ENCODE measurements at regions not wholly inside any gene's neighbourhood (a gene's known extent, or its start where the extent isn't known, plus 50 kb on each side); places are given as distances from the start of the nearest gene placed in this dataset.

GRCh38 chr2:223669453-223670225 lies 67.5 kb upstream of the SCG2 start:
- Histone ChIP-seq H3K4me3 (ENCODE audit: severe bottlenecking) (no peak overlapping the region), H3K36me3 (ENCODE audit: low read depth) (no peaks in the 10 kb centered on the region), H3K27ac (ENCODE audit: poor library complexity, severe bottlenecking) (no peak overlapping the region), H3K4me1 (ENCODE audit: insufficient read depth, poor library complexity, severe bottlenecking) (no peaks in the 10 kb centered on the region), H3K9me3 (ENCODE audit: severe bottlenecking) (no peaks in the 10 kb centered on the region), H3K27me3 (ENCODE audit: insufficient read depth, poor library complexity, severe bottlenecking) (no peaks in the 10 kb centered on the region)
- DNase-seq (ENCODE audit: low spot score) (no peak), ATAC-seq (ENCODE audit: low read depth) (no peak)
- TF ChIP-seq CTCF (IDR thresholded peaks at IDR 0.05; ENCODE audit: poor library complexity, severe bottlenecking): no peak

GRCh38 chr2:223668302-223668998 lies 66.3 kb upstream of the SCG2 start:
- no peak for DNase-seq (ENCODE audit: low spot score)

GRCh38 chr2:223654384-223654915 lies 52.3 kb upstream of the SCG2 start:
- Histone ChIP-seq H3K36me3 (ENCODE audit: low read depth) (no peaks in the 10 kb centered on the region), H3K9me3 (ENCODE audit: severe bottlenecking) (no peaks in the 10 kb centered on the region), H3K27me3 (ENCODE audit: insufficient read depth, poor library complexity, severe bottlenecking) (no peaks in the 10 kb centered on the region), H3K27ac (ENCODE audit: poor library complexity, severe bottlenecking) (no peak overlapping the region), H3K4me3 (ENCODE audit: severe bottlenecking) (no peak overlapping the region), H3K4me1 (ENCODE audit: insufficient read depth, poor library complexity, severe bottlenecking) (no peaks in the 10 kb centered on the region)
- TF ChIP-seq CTCF (IDR thresholded peaks at IDR 0.05; ENCODE audit: poor library complexity, severe bottlenecking): no peak
- no peak for ATAC-seq (ENCODE audit: low read depth)
- DNase-seq (ENCODE audit: low spot score): no peak

More at GRCh38 chr2:223668302-223668998, 66.3 kb upstream of the SCG2 start:
- no peaks in the 10 kb centered on the region for H3K27me3 ChIP-seq (ENCODE audit: insufficient read depth, poor library complexity, severe bottlenecking)
- TF ChIP-seq CTCF (IDR thresholded peaks at IDR 0.05; ENCODE audit: poor library complexity, severe bottlenecking): no peak
- H3K4me3 ChIP-seq (ENCODE audit: severe bottlenecking): no peak overlapping the region
- no peak for ATAC-seq (ENCODE audit: low read depth)
- no peaks in the 10 kb centered on the region for H3K4me1 ChIP-seq (ENCODE audit: insufficient read depth, poor library complexity, severe bottlenecking)
- no peaks in the 10 kb centered on the region for H3K36me3 ChIP-seq (ENCODE audit: low read depth)
- H3K9me3 ChIP-seq (ENCODE audit: severe bottlenecking): no peaks in the 10 kb centered on the region
- no peak overlapping the region for H3K27ac ChIP-seq (ENCODE audit: poor library complexity, severe bottlenecking)

GRCh38 chr2:223652902-223653301 lies 50.7 kb upstream of the SCG2 start:
- Histone ChIP-seq H3K27ac (ENCODE audit: poor library complexity, severe bottlenecking) (no peak overlapping the region), H3K4me3 (ENCODE audit: severe bottlenecking) (no peak overlapping the region), H3K36me3 (ENCODE audit: low read depth) (no peaks in the 10 kb centered on the region), H3K27me3 (ENCODE audit: insufficient read depth, poor library complexity, severe bottlenecking) (no peaks in the 10 kb centered on the region), H3K9me3 (ENCODE audit: severe bottlenecking) (no peaks in the 10 kb centered on the region), H3K4me1 (ENCODE audit: insufficient read depth, poor library complexity, severe bottlenecking) (no peaks in the 10 kb centered on the region)
- DNase-seq (ENCODE audit: low spot score): no peak
- TF ChIP-seq CTCF (IDR thresholded peaks at IDR 0.05; ENCODE audit: poor library complexity, severe bottlenecking): no peak
- ATAC-seq (ENCODE audit: low read depth): no peak
